IMR-90 (cell line): ENCODE measurements at regions not wholly inside any gene's neighbourhood (a gene's known extent, or its start where the extent isn't known, plus 50 kb on each side); places are given as distances from the start of the nearest gene placed in this dataset.

Experiments
- ATAC-seq: fragments of 200-7000 bp; cut with Tn5 transposase; 2 replicates; pipeline ENCODE4 v1.9.1; 2020; ENCODE audit warnings: low read depth, mild to moderate bottlenecking, moderate library complexity
- BruUV-seq: library from RNA; stranded (reverse); fragments of 400-500 nt; replicated peaks from 2 replicates; lab custom pipeline; 2021; lab: Mats Ljungman, UMichigan
- CTCF ChIA-PET: fragments of 300-600 bp; formaldehyde crosslinking; extraction: SDS; loops from one replicate; lab custom pipeline; 2021; ENCODE audit warnings: antibody characterized with exemption; lab: Yijun Ruan, JAX
- POLR2A ChIA-PET: fragments of 300-600 bp; sonication (Branson Sonifier 250); formaldehyde crosslinking; loops from one replicate; lab custom pipeline; 2022; ENCODE audit warnings: antibody characterized with exemption; ENCODE audit not compliant: unreplicated experiment; lab: Charles Lee
- DNase-seq: peaks from one replicate; pipeline ENCODE4 v3.0.0; 2013
- H2AFZ ChIP-seq: replicated peaks from 2 replicates; pipeline ENCODE3; 2013; ENCODE audit warnings: low read length, mild to moderate bottlenecking; ENCODE audit not compliant: poor library complexity
- H2AK5ac ChIP-seq: 2 replicates; pipeline ENCODE4 v1.6.1; 2013; ENCODE audit warnings: low read depth, low read length, inconsistent platforms
- H2AK9ac ChIP-seq: replicated peaks from 2 replicates; pipeline ENCODE3; 2013; ENCODE audit warnings: mild to moderate bottlenecking, low read depth, low read length, moderate library complexity; ENCODE audit not compliant: poor library complexity
- H2BK120ac ChIP-seq: 2 replicates; pipeline ENCODE4 v1.6.1; 2013; ENCODE audit warnings: low read depth, low read length, inconsistent platforms
- H2BK15ac ChIP-seq: 3 replicates; pipeline ENCODE4 v1.6.1; 2013; ENCODE audit warnings: low read depth, low read length, inconsistent platforms
- H2BK20ac ChIP-seq: 2 replicates; pipeline ENCODE4 v1.6.1; 2013; ENCODE audit warnings: low read depth, mild to moderate bottlenecking, inconsistent platforms, low read length, moderate library complexity
- H2BK5ac ChIP-seq: 2 replicates; pipeline ENCODE4 v1.6.1; 2013; ENCODE audit warnings: mild to moderate bottlenecking, low read depth, low read length, inconsistent platforms; ENCODE audit not compliant: poor library complexity, severe bottlenecking
- H3K14ac ChIP-seq: replicated peaks from 2 replicates; pipeline ENCODE4 v1.6.1; 2013; ENCODE audit warnings: low read depth, low read length, inconsistent platforms
- H3K18ac ChIP-seq: 2 replicates; pipeline ENCODE4 v1.6.1; 2013; ENCODE audit warnings: low read depth, low read length, control low read depth
- H3K23ac ChIP-seq: 2 replicates; pipeline ENCODE4 v1.6.1; 2013; ENCODE audit warnings: low read depth, low read length, inconsistent platforms
- H3K27ac ChIP-seq: 2 replicates; pipeline ENCODE4 v1.5.1; 2013; ENCODE audit warnings: mild to moderate bottlenecking, control low read depth, low read length; ENCODE audit not compliant: insufficient read depth
- H3K27me3 ChIP-seq: 2 replicates; pipeline ENCODE4 v1.6.1; 2013; ENCODE audit warnings: low read length; ENCODE audit not compliant: control insufficient read depth, insufficient read depth
- H3K36me3 ChIP-seq: 2 replicates; pipeline ENCODE4 v1.6.1; 2013; ENCODE audit warnings: low read length, mixed read lengths; ENCODE audit not compliant: control insufficient read depth, insufficient read depth
- H3K4ac ChIP-seq: 2 replicates; pipeline ENCODE4 v1.6.1; 2013; ENCODE audit warnings: low read depth, low read length, inconsistent platforms
- H3K4me1 ChIP-seq: 2 replicates; pipeline ENCODE4 v1.6.1; 2013; ENCODE audit warnings: low read length, mixed read lengths; ENCODE audit not compliant: control insufficient read depth, insufficient read depth
- H3K4me2 ChIP-seq: 2 replicates; pipeline ENCODE4 v1.6.1; 2013; ENCODE audit warnings: low read depth, mild to moderate bottlenecking, control low read depth, low read length, moderate library complexity
- H3K4me3 ChIP-seq: 2 replicates; pipeline ENCODE4 v1.5.1; 2013; ENCODE audit warnings: low read depth, mild to moderate bottlenecking, control low read depth, low read length, moderate library complexity; ENCODE audit not compliant: insufficient read depth
- H3K56ac ChIP-seq: 2 replicates; pipeline ENCODE4 v1.6.1; 2013; ENCODE audit warnings: low read length, inconsistent platforms; ENCODE audit not compliant: insufficient read depth; ENCODE audit errors: extremely low read depth
- H3K79me1 ChIP-seq, 2 experiments: 2 replicates each; pipeline ENCODE4 v1.6.1; 2013; ENCODE audit warnings: low read length in 2 of 2, inconsistent platforms in 1 of 2, low read depth in 1 of 2
- H3K9ac ChIP-seq: 2 replicates; pipeline ENCODE4 v1.6.1; 2013; ENCODE audit warnings: low read depth, low read length, control low read depth
- H3K9me1 ChIP-seq: 2 replicates; pipeline ENCODE4 v1.6.1; 2013; ENCODE audit warnings: low read length, inconsistent platforms; ENCODE audit not compliant: insufficient read depth
- H3K9me3 ChIP-seq: 2 replicates; pipeline ENCODE4 v1.6.1; 2013; ENCODE audit warnings: low read length; ENCODE audit not compliant: control insufficient read depth, insufficient read depth
- H4K20me1 ChIP-seq: 2 replicates; pipeline ENCODE4 v1.6.1; 2013; ENCODE audit warnings: low read length, inconsistent platforms; ENCODE audit not compliant: insufficient read depth
- H4K5ac ChIP-seq: 2 replicates; pipeline ENCODE4 v1.6.1; 2013; ENCODE audit warnings: mild to moderate bottlenecking, low read depth, low read length, control low read depth
- H4K8ac ChIP-seq, 2 experiments: 2 replicates each; pipeline ENCODE4 v1.6.1; 2013; ENCODE audit warnings: low read depth in 2 of 2, low read length in 2 of 2, control low read depth in 1 of 2, inconsistent platforms in 1 of 2
- H4K91ac ChIP-seq: 2 replicates; pipeline ENCODE4 v1.6.1; 2013; ENCODE audit warnings: low read depth, low read length, inconsistent platforms; ENCODE audit not compliant: insufficient read depth
- CEBPB ChIP-seq: IDR thresholded peaks from 2 replicates; pipeline ENCODE4 v1.6.1; 2012; ENCODE audit warnings: low read depth, low read length, improper control_type of control experiment
- RCOR1 ChIP-seq: IDR thresholded peaks from 2 replicates; pipeline ENCODE4 v1.6.1; 2012; ENCODE audit warnings: mild to moderate bottlenecking, low read length, improper control_type of control experiment; ENCODE audit not compliant: insufficient replicate concordance
- WGBS, 2 experiments: methylation state at CpG; one replicate each; pipeline versions ENCODE4 v1.1.5 to v1.1.7; 2013; ENCODE audit warnings: missing lambda C conversion rate in 2 of 2; ENCODE audit not compliant: insufficient read length in 1 of 2; ENCODE audit errors: extremely low coverage in 2 of 2; 5-methylcytosine and 5-hydroxymethylcytosine counted together
- dilution Hi-C: fragments of 300-500 bp; cut with HindIII; formaldehyde crosslinking; loops from one replicate; pipeline ENCODE4 v1.14.3; 2018; ENCODE audit warnings: low sequenced_read_pairs; ENCODE audit not compliant: unreplicated experiment
- in situ Hi-C: fragments of 300-500 bp; cut with MboI; formaldehyde crosslinking; loops from 3 replicates; pipeline ENCODE4 v1.14.3; 2019; ENCODE audit warnings: low sequenced_read_pairs, inconsistent platforms, mixed read lengths
- intact Hi-C: fragments of 100-400 bp; cut with micrococcal nuclease; formaldehyde crosslinking; loops from 2 replicates; pipeline ENCODE4 v1.10.0; 2022

DNA sequence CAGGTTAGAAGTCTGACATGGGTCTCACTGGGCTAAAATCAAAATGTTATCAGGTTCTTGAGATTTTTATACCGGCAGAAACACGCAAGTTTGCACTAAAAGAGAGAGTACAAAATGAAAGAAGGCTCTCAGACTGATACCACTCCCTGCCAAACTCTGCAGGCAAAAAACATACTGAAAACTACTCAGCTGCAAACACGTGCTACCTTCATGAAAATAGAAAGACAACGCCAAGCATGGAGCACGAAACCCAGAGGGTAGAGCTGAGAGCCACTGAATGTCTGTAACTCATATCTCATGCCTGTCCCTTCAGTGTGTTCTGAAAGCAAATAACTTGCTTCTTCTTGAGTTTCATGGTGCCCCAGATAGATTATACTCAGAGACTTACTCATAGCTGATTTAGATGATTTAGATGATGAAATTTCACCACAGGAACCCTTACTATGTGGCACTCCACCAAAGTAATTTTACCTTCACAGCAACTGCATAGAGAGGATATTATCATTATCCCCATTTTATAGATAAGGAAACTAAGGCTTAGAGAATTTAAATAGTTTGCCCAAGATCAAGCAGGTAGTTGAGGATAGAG lies 313.0 kb upstream of the SLC39A10 start:
- TF ChIP-seq CEBPB (peak; percentile 61; the same call in 1 of the 2 replicates), RCOR1 (no peak)
- H3K23ac ChIP-seq, result no peak overlapping the region

More for the DNA sequence above, 313.0 kb upstream of the SLC39A10 start:
- Histone ChIP-seq H2BK5ac (peak overlapping the region; percentile 64), H2BK120ac (peak overlapping the region; percentile 78), H4K5ac (peak overlapping the region; percentile 67; the same call in 1 of the 2 replicates), H2AFZ (peak overlapping the region; percentile 74), H3K36me3 (no peaks in the 10 kb centered on the region), H4K91ac (peak overlapping the region; percentile 75), H3K4me2 (peak overlapping the region; percentile 79), H4K8ac (peak overlapping the region in 1 of 2 experiments; percentile 23; a peak in 1 of 4 replicates), H3K56ac (no peak overlapping the region), H3K27me3 (no peaks in the 10 kb centered on the region), H4K20me1 (no peaks in the 10 kb centered on the region), H3K4me3 (no peak overlapping the region), H2AK9ac (no peak overlapping the region), H3K9ac (no peak overlapping the region), H2BK20ac (peak overlapping the region; percentile 72; the same call in 1 of the 2 replicates), H3K9me1 (no peaks in the 10 kb centered on the region), H3K4me1 (peaks cover 2% of the 10 kb centered on the region; the same call in 1 of the 2 replicates), H2AK5ac (no peak overlapping the region), H3K18ac (peak overlapping the region; percentile 93; the same call in 1 of the 2 replicates), H3K4ac (peak overlapping the region; percentile 53), H3K79me1 (no peaks in the 10 kb centered on the region), H3K27ac (no peak overlapping the region), H3K9me3 (no peaks in the 10 kb centered on the region), H3K14ac (peak overlapping the region; percentile 80; the same call in 1 of the 2 replicates), H2BK15ac (0 out of 3 replicates have a peak overlapping the region, but pooled peaks have one; percentile 83)
- peak; percentile 82 for ATAC-seq
- CTCF ChIA-PET, result interaction anchor here (0.6 kb wide), 1 partner anchor 131 kb away, joined by 3 read pairs; no protein-coding TSS in a partner anchor
- peak; percentile 78 for DNase-seq
- POLR2A ChIA-PET, result no interaction called here
- BruUV-seq, result no TSS peak
- intact Hi-C loops (no loop called here), dilution Hi-C loops (no loop called here), in situ Hi-C loops (no loop called here)
- 50% methylated on average over 2 of the region's 5 CpGs; no CpG with 5 or more reads in 1 of the 2 experiments for WGBS, 2 experiments
